Esophagus squamous epithelium (tissue), 5 donors: ENCODE measurements at regions not wholly inside any gene's neighbourhood (a gene's known extent, or its start where the extent isn't known, plus 50 kb on each side); places are given as distances from the start of the nearest gene placed in this dataset.

Source experiments
- DNase-seq: peaks from one replicate; lab custom pipeline; 2025; lab: John Stamatoyannopoulos, UW
- H3K27ac ChIP-seq, 4 donors: fragments of 200-600 bp; sonication (generic); one replicate each; pipeline ENCODE4 v1.5.1; 2016 to 2019; ENCODE audit warnings: mild to moderate bottlenecking in 1 of 4
- H3K27me3 ChIP-seq, 4 donors: fragments of 200-600 bp; sonication (generic); 1 replicate in 3 of 4; 2 replicates in 1 of 4; pipeline versions ENCODE4 v1.5.1 to v1.6.0; 2017 to 2021; ENCODE audit warnings: antibody characterized with exemption in 1 of 4
- H3K36me3 ChIP-seq, 3 donors: fragments of 200-600 bp; sonication (generic); one replicate each; pipeline ENCODE4 v1.5.1; 2016 to 2019
- H3K4me1 ChIP-seq, 3 donors: fragments of 200-600 bp; sonication (generic); one replicate each; pipeline ENCODE4 v1.5.1; 2017 to 2019
- H3K4me3 ChIP-seq, 4 donors: fragments of 200-600 bp; sonication (generic); 1 replicate in 3 of 4; 2 replicates in 1 of 4; pipeline ENCODE4 v1.5.1; 2016 to 2019; ENCODE audit warnings: mild to moderate bottlenecking in 2 of 4, moderate library complexity in 1 of 4
- H3K9me3 ChIP-seq, 3 donors: fragments of 200-600 bp; sonication (generic); one replicate each; pipeline ENCODE4 v1.5.1; 2016 to 2019
- CTCF ChIP-seq, 6 experiments: fragments of 450-650 bp in 4 of 6; fragments of 200-600 bp in 2 of 6; sonication (generic) in 2 of 6; IDR thresholded peaks; one replicate each; pipeline ENCODE4 v1.5.1; 2016 to 2019; ENCODE audit warnings: antibody characterized with exemption in 6 of 6, mild to moderate bottlenecking in 4 of 6, moderate library complexity in 4 of 6
- POLR2A ChIP-seq, 4 donors: fragments of 450-650 bp; IDR thresholded peaks; one replicate each; pipeline ENCODE4 v1.6.1; 2017; ENCODE audit warnings: antibody characterized with exemption in 4 of 4, mild to moderate bottlenecking in 4 of 4, moderate library complexity in 3 of 4
- WGBS, 2 donors: methylation state at CpG; one replicate each; pipeline ENCODE4 v1.1.5; 2018; 5-methylcytosine and 5-hydroxymethylcytosine counted together
- intact Hi-C: fragments of 100-400 bp; cut with DNase I; formaldehyde crosslinking; loops from one replicate; pipeline ENCODE4 v1.15.0; 2022
- donor health status: DM: yes; HTN: yes; CAD: no.

GRCh38 chr7:119696336-119696735, 576.6 kb upstream of the KCND2 start:
- WGBS, 2 donors, result 49 to 56% methylated on average over 3 of the region's 3 CpGs
- no peaks in the 10 kb centered on the region for H3K27me3 ChIP-seq
- no peaks in the 10 kb centered on the region for H3K36me3 ChIP-seq
- TF ChIP-seq POLR2A (IDR thresholded peaks at IDR 0.05) (no peak), CTCF (IDR thresholded peaks at IDR 0.05) (no peak)
- no peak for DNase-seq
- intact Hi-C loops, result no loop called here
- H3K4me1 ChIP-seq, result no peaks in the 10 kb centered on the region
- no peak overlapping the region for H3K4me3 ChIP-seq
- H3K27ac ChIP-seq, result no peak overlapping the region
- no peaks in the 10 kb centered on the region for H3K9me3 ChIP-seq

GRCh38 chr7:119703895-119704294, 569.1 kb upstream of the KCND2 start:
- no peak for DNase-seq
- Histone ChIP-seq H3K9me3 (no peaks in the 10 kb centered on the region), H3K27me3 (no peaks in the 10 kb centered on the region), H3K4me1 (no peaks in the 10 kb centered on the region), H3K4me3 (no peak overlapping the region), H3K27ac (no peak overlapping the region), H3K36me3 (no peaks in the 10 kb centered on the region)
- WGBS, 2 donors, result 62 to 77% methylated on average over 1 of the region's 1 CpG
- intact Hi-C loops, result no loop called here
- TF ChIP-seq CTCF (IDR thresholded peaks at IDR 0.05), result no peak
- TF ChIP-seq POLR2A (IDR thresholded peaks at IDR 0.05), result no peak

GRCh38 chr7:119706608-119707007, 566.4 kb upstream of the KCND2 start:
- DNase-seq, result no peak
- no peak overlapping the region for H3K27ac ChIP-seq
- no peaks in the 10 kb centered on the region for H3K36me3 ChIP-seq
- no peaks in the 10 kb centered on the region for H3K27me3 ChIP-seq
- intact Hi-C loops, result no loop called here
- no peak overlapping the region for H3K4me3 ChIP-seq
- no peaks in the 10 kb centered on the region for H3K9me3 ChIP-seq
- WGBS, 2 donors, result 65 to 69% methylated on average over 2 of the region's 2 CpGs
- no peaks in the 10 kb centered on the region for H3K4me1 ChIP-seq
- no peak for TF ChIP-seq POLR2A (IDR thresholded peaks at IDR 0.05)

GRCh38 chr7:119708891-119709290, 564.1 kb upstream of the KCND2 start:
- H3K36me3 ChIP-seq, result no peaks in the 10 kb centered on the region
- H3K9me3 ChIP-seq, result no peaks in the 10 kb centered on the region
- no peaks in the 10 kb centered on the region for H3K27me3 ChIP-seq
- WGBS, 2 donors, result 8 to 18% methylated on average over 3 of the region's 3 CpGs
- DNase-seq, result no peak
- H3K27ac ChIP-seq, result no peak overlapping the region
- intact Hi-C loops, result no loop called here
- no peak overlapping the region for H3K4me3 ChIP-seq
- no peaks in the 10 kb centered on the region for H3K4me1 ChIP-seq
- no peak for TF ChIP-seq POLR2A (IDR thresholded peaks at IDR 0.05)
- no peak for TF ChIP-seq CTCF (IDR thresholded peaks at IDR 0.05)

- Histone ChIP-seq H3K4me1 (no peaks in the 10 kb centered on the region), H3K27ac (no peak overlapping the region), H3K9me3 (no peaks in the 10 kb centered on the region), H3K27me3 (no peaks in the 10 kb centered on the region), H3K36me3 (no peaks in the 10 kb centered on the region), H3K4me3 (no peak overlapping the region)
- 63 to 64% methylated on average over 3 of the region's 3 CpGs for WGBS, 2 donors
- TF ChIP-seq POLR2A (IDR thresholded peaks at IDR 0.05), result no peak
- no peak for TF ChIP-seq CTCF (IDR thresholded peaks at IDR 0.05)
- intact Hi-C loops, result no loop called here
- DNase-seq, result no peak
Measured at GRCh38 chr7:119711104-119711503, 561.9 kb upstream of the KCND2 start.

GRCh38 chr7:119712886-119713462, 560.0 kb upstream of the KCND2 start:
- Histone ChIP-seq H3K9me3 (no peaks in the 10 kb centered on the region), H3K27me3 (no peaks in the 10 kb centered on the region), H3K4me3 (no peak overlapping the region), H3K27ac (no peak overlapping the region), H3K4me1 (no peaks in the 10 kb centered on the region), H3K36me3 (no peaks in the 10 kb centered on the region)
- 57 to 62% methylated on average over 4 of the region's 4 CpGs for WGBS, 2 donors
- intact Hi-C loops, result no loop called here
- TF ChIP-seq POLR2A (IDR thresholded peaks at IDR 0.05) (no peak), CTCF (IDR thresholded peaks at IDR 0.05) (no peak)
- DNase-seq, result no peak
